D341Med (cell line): ENCODE measurements at regions not wholly inside any gene's neighbourhood (a gene's known extent, or its start where the extent isn't known, plus 50 kb on each side); places are given as distances from the start of the nearest gene placed in this dataset.

Source experiments
- DNase-seq: peaks from one replicate; pipeline ENCODE4 v3.0.0; 2012; ENCODE audit warnings: low spot score

- DNase-seq: no peak
Observed at GRCh38 chr1:25080294-25081209, 150.5 kb upstream of the RUNX3 start.

GRCh38 chr1:25079048-25079447, 149.0 kb upstream of the RUNX3 start:
- no peak for DNase-seq

GRCh38 chr1:25074351-25075227, 144.5 kb upstream of the RUNX3 start:
- DNase-seq: no peak

GRCh38 chr1:25073640-25074270, 143.7 kb upstream of the RUNX3 start:
- no peak for DNase-seq

- DNase-seq: no peak
Observed at GRCh38 chr1:25072461-25072860, 142.4 kb upstream of the RUNX3 start.

GRCh38 chr1:25068829-25069228, 138.8 kb upstream of the RUNX3 start:
- DNase-seq: no peak

- DNase-seq: no peak
Observed at GRCh38 chr1:25068316-25068715, 138.2 kb upstream of the RUNX3 start.

- DNase-seq: no peak
Observed at GRCh38 chr1:25067518-25068251, 137.6 kb upstream of the RUNX3 start.

GRCh38 chr1:25066731-25067517, 136.8 kb upstream of the RUNX3 start:
- no peak for DNase-seq

GRCh38 chr1:25066256-25066655, 136.2 kb upstream of the RUNX3 start:
- DNase-seq: no peak

GRCh38 chr1:25065795-25066238, 135.7 kb upstream of the RUNX3 start:
- DNase-seq: no peak

GRCh38 chr1:25065321-25065721, 135.2 kb upstream of the RUNX3 start:
- DNase-seq: no peak

- no peak for DNase-seq
Observed at GRCh38 chr1:25064465-25065240, 134.6 kb upstream of the RUNX3 start.

- DNase-seq: no peak
Observed at GRCh38 chr1:25063591-25064416, 133.7 kb upstream of the RUNX3 start.

GRCh38 chr1:25062621-25063255, 132.7 kb upstream of the RUNX3 start:
- no peak for DNase-seq

GRCh38 chr1:25061261-25061995, 131.4 kb upstream of the RUNX3 start:
- DNase-seq: no peak

GRCh38 chr1:25057188-25057587, 127.1 kb upstream of the RUNX3 start:
- no peak for DNase-seq

GRCh38 chr1:25056536-25056935, 126.5 kb upstream of the RUNX3 start:
- DNase-seq: no peak
